H9 (cell line): ENCODE measurements at regions not wholly inside any gene's neighbourhood (a gene's known extent, or its start where the extent isn't known, plus 50 kb on each side); places are given as distances from the start of the nearest gene placed in this dataset.

Experiments
- DNase-seq: peaks from one replicate; pipeline ENCODE4 v3.0.0-alpha.2; 2017
- H2AFZ ChIP-seq: one replicate; pipeline ENCODE4 v1.6.1; 2013; ENCODE audit warnings: mild to moderate bottlenecking, low read length, control low read depth, moderate library complexity
- H2AK5ac ChIP-seq: 2 replicates; pipeline ENCODE4 v1.6.1; 2013; ENCODE audit warnings: low read length, control low read depth, mixed read lengths; ENCODE audit not compliant: insufficient read length
- H2BK120ac ChIP-seq: one replicate; pipeline ENCODE4 v1.6.1; 2013; ENCODE audit warnings: low read depth, mild to moderate bottlenecking, low read length, control low read depth, inconsistent platforms; ENCODE audit not compliant: poor library complexity, severe bottlenecking
- H2BK12ac ChIP-seq: 2 replicates; pipeline ENCODE4 v1.6.1; 2013; ENCODE audit warnings: low read length, control low read depth, mixed read lengths, low read depth; ENCODE audit not compliant: insufficient read length
- H2BK15ac ChIP-seq: 2 replicates; pipeline ENCODE4 v1.6.1; 2013; ENCODE audit warnings: low read depth, low read length, control low read depth
- H2BK20ac ChIP-seq: one replicate; pipeline ENCODE4 v1.6.1; 2013; ENCODE audit warnings: low read depth, mild to moderate bottlenecking, low read length, control low read depth, inconsistent platforms; ENCODE audit not compliant: poor library complexity, severe bottlenecking
- H2BK5ac ChIP-seq: 2 replicates; pipeline ENCODE4 v1.6.1; 2013; ENCODE audit warnings: low read length, control low read depth, mixed read lengths; ENCODE audit not compliant: insufficient read length
- H3K14ac ChIP-seq: 2 replicates; pipeline ENCODE4 v1.6.1; 2013; ENCODE audit warnings: low read length, control low read depth; ENCODE audit not compliant: insufficient read depth
- H3K18ac ChIP-seq: 2 replicates; pipeline ENCODE4 v1.6.1; 2013; ENCODE audit warnings: low read depth, mild to moderate bottlenecking, mixed read lengths, low read length, control low read depth; ENCODE audit not compliant: insufficient read length
- H3K23ac ChIP-seq: 2 replicates; pipeline ENCODE4 v1.6.1; 2013; ENCODE audit warnings: low read length, control low read depth, mixed read lengths, low read depth; ENCODE audit not compliant: insufficient read length
- H3K23me2 ChIP-seq: 2 replicates; pipeline ENCODE4 v1.6.1; 2013; ENCODE audit warnings: low read depth, mild to moderate bottlenecking, mixed read lengths, low read length, control low read depth; ENCODE audit not compliant: insufficient read length, poor library complexity, severe bottlenecking
- H3K27ac ChIP-seq: 2 replicates; pipeline ENCODE4 v1.5.1; 2013; ENCODE audit warnings: low read length, control low read depth, mixed read lengths, low read depth; ENCODE audit not compliant: insufficient read length
- H3K27me3 ChIP-seq: 2 replicates; pipeline ENCODE4 v1.6.1; 2013; ENCODE audit warnings: low read length, control low read depth, inconsistent platforms; ENCODE audit not compliant: insufficient read depth
- H3K4ac ChIP-seq: 2 replicates; pipeline ENCODE4 v1.6.1; 2013; ENCODE audit warnings: low read depth, mild to moderate bottlenecking, control low read depth, inconsistent platforms, low read length, moderate library complexity
- H3K4me1 ChIP-seq: 2 replicates; pipeline ENCODE4 v1.6.1; 2013; ENCODE audit warnings: low read length, control low read depth, inconsistent platforms; ENCODE audit not compliant: insufficient read depth
- H3K4me2 ChIP-seq: 2 replicates; pipeline ENCODE4 v1.6.1; 2013; ENCODE audit warnings: low read length, control low read depth, mixed read lengths; ENCODE audit not compliant: insufficient read length, insufficient read depth
- H3K56ac ChIP-seq: 2 replicates; pipeline ENCODE4 v1.6.1; 2013; ENCODE audit warnings: low read depth, mild to moderate bottlenecking, mixed read lengths, low read length, control low read depth; ENCODE audit not compliant: insufficient read length
- H3K79me1 ChIP-seq: 2 replicates; pipeline ENCODE4 v1.6.1; 2013; ENCODE audit warnings: low read depth, mild to moderate bottlenecking, moderate library complexity, low read length, control low read depth, inconsistent platforms; ENCODE audit not compliant: insufficient read depth, poor library complexity, severe bottlenecking
- H3K79me2 ChIP-seq: 2 replicates; pipeline ENCODE4 v1.6.1; 2013; ENCODE audit warnings: low read length, control low read depth, inconsistent platforms; ENCODE audit not compliant: insufficient read depth
- H3K9ac ChIP-seq: 2 replicates; pipeline ENCODE4 v1.6.1; 2013; ENCODE audit warnings: low read length, control low read depth, mixed read lengths; ENCODE audit not compliant: insufficient read length; ENCODE audit errors: extremely low read depth
- H3K9me3 ChIP-seq: one replicate; pipeline ENCODE4 v1.6.1; 2013; ENCODE audit warnings: low read depth, low read length, inconsistent platforms; ENCODE audit not compliant: control insufficient read depth
- H3T11ph ChIP-seq: one replicate; pipeline ENCODE4 v1.6.1; 2013; ENCODE audit warnings: mild to moderate bottlenecking, low read length, control low read depth, inconsistent platforms
- H4K20me1 ChIP-seq: one replicate; pipeline ENCODE4 v1.6.1; 2013; ENCODE audit not compliant: control insufficient read depth, insufficient read length, insufficient read depth
- H4K5ac ChIP-seq: 2 replicates; pipeline ENCODE4 v1.6.1; 2013; ENCODE audit warnings: low read depth, mild to moderate bottlenecking, mixed read lengths, low read length, control low read depth; ENCODE audit not compliant: insufficient read length
- H4K8ac ChIP-seq: replicated peaks from 2 replicates; pipeline ENCODE4 v1.6.1; 2013; ENCODE audit warnings: low read length, control low read depth, mixed read lengths, low read depth; ENCODE audit not compliant: insufficient read length
- H4K91ac ChIP-seq: 2 replicates; pipeline ENCODE4 v1.6.1; 2013; ENCODE audit warnings: low read depth, mild to moderate bottlenecking, moderate library complexity, mixed read lengths, low read length, control low read depth; ENCODE audit not compliant: insufficient read length
- H3K27ac Mint-ChIP-seq, 3 experiments: 2 replicates in 2 of 3; 3 replicates in 1 of 3; pipeline ENCODE4 v1.8.0; 2020 to 2021; ENCODE audit warnings: mixed read lengths in 3 of 3, mild to moderate bottlenecking in 1 of 3, moderate library complexity in 1 of 3
- H3K27me3 Mint-ChIP-seq: 2 replicates; pipeline ENCODE4 v1.8.0; 2021; ENCODE audit warnings: low read depth, mild to moderate bottlenecking, moderate library complexity, mixed read lengths
- H3K36me3 Mint-ChIP-seq, 3 experiments: 2 replicates in 2 of 3; 3 replicates in 1 of 3; pipeline ENCODE4 v1.8.0; 2020 to 2021; ENCODE audit warnings: low read depth in 3 of 3, mixed read lengths in 3 of 3; ENCODE audit not compliant: insufficient read depth in 1 of 3
- H3K4me1 Mint-ChIP-seq, 2 experiments: 2 replicates each; pipeline ENCODE4 v1.8.0; 2020; ENCODE audit warnings: mixed read lengths in 2 of 2
- H3K4me3 Mint-ChIP-seq, 2 experiments: 2 replicates in 1 of 2; 3 replicates in 1 of 2; pipeline ENCODE4 v1.8.0; 2020 to 2021; ENCODE audit warnings: mild to moderate bottlenecking in 2 of 2, mixed read lengths in 2 of 2, moderate library complexity in 1 of 2
- H3K9me3 Mint-ChIP-seq, 2 experiments: 2 replicates in 1 of 2; 3 replicates in 1 of 2; pipeline ENCODE4 v1.8.0; 2020; ENCODE audit warnings: mild to moderate bottlenecking in 2 of 2, mixed read lengths in 2 of 2, moderate library complexity in 1 of 2
- CTCF ChIP-seq: fragments of 200-600 bp; sonication (generic); conservative IDR thresholded peaks from 3 replicates; pipeline ENCODE4 v1.8.0; 2021; ENCODE audit warnings: antibody characterized with exemption, mild to moderate bottlenecking
- WGBS: extraction: QIAGEN DNeasy Blood & Tissue Kit; methylation state at CpG from one replicate; pipeline ENCODE4 v1.1.7; 2013; ENCODE audit warnings: missing lambda C conversion rate, low lambda C conversion rate, mixed read lengths; ENCODE audit not compliant: insufficient read length; ENCODE audit errors: extremely low coverage; 5-methylcytosine and 5-hydroxymethylcytosine counted together

- WGBS, result no CpG with 5 or more reads among the region's 9 CpGs
- no peak for TF ChIP-seq CTCF
- Mint-ChIP-seq H3K36me3 (peaks cover 0 to 5% (median 0%) of the 10 kb centered on the region in 3 experiments; a peak in 3 of 7 replicates), H3K27me3 (peaks cover 3% of the 10 kb centered on the region), H3K27ac (no peak overlapping the region), H3K9me3 (peaks cover 14 to 18% of the 10 kb centered on the region in 2 experiments), H3K4me3 (no peak overlapping the region), H3K4me1 (peaks cover 0 to 5% of the 10 kb centered on the region in 2 experiments; a peak in 2 of 4 replicates)
- H3K9ac ChIP-seq, result no peak overlapping the region
- no peak overlapping the region for H4K91ac ChIP-seq
- no peaks in the 10 kb centered on the region for H4K20me1 ChIP-seq
- no peak overlapping the region for H3K4me2 ChIP-seq
- H3K9me3 ChIP-seq, result peaks cover 10% of the 10 kb centered on the region
- H3K27me3 ChIP-seq, result no peaks in the 10 kb centered on the region
- no peak overlapping the region for H2AK5ac ChIP-seq
- no peak overlapping the region for H2BK5ac ChIP-seq
- H3K56ac ChIP-seq, result no peak overlapping the region
- no peak overlapping the region for H2BK15ac ChIP-seq
- H3K14ac ChIP-seq, result no peak overlapping the region
- no peak overlapping the region for H2AFZ ChIP-seq
- H3K23me2 ChIP-seq, result no peaks in the 10 kb centered on the region
- H3T11ph ChIP-seq, result no peak overlapping the region
- H3K4ac ChIP-seq, result no peak overlapping the region
- H2BK12ac ChIP-seq, result no peak overlapping the region
- no peak overlapping the region for H4K8ac ChIP-seq
- no peak for DNase-seq
- H3K18ac ChIP-seq, result no peak overlapping the region
- no peaks in the 10 kb centered on the region for H3K79me1 ChIP-seq
- H2BK20ac ChIP-seq, result no peak overlapping the region
- no peaks in the 10 kb centered on the region for H3K4me1 ChIP-seq
- H4K5ac ChIP-seq, result no peak overlapping the region
- no peak overlapping the region for H3K27ac ChIP-seq
- H2BK120ac ChIP-seq, result no peak overlapping the region
- H3K79me2 ChIP-seq, result no peaks in the 10 kb centered on the region
- H3K23ac ChIP-seq, result no peak overlapping the region
These were observed 75.3 kb upstream of the CACNA1A start for GRCh38 chr19:13581576-13581975.
